ENCODE measurements at regions not wholly inside any gene's neighbourhood (a gene's known extent, or its start where the extent isn't known, plus 50 kb on each side); places are given as distances from the start of the nearest gene placed in this dataset.

- TF ChIP-seq CTCF (IDR thresholded peaks at IDR 0.05; ENCODE audit: insufficient read depth, low read depth, low read length) (no peak), EZH2 (IDR thresholded peaks at IDR 0.05; ENCODE audit: insufficient read depth, low read length) (no peak)
Measured at GRCh38 chr1:43062527-43063095, 103.9 kb upstream of the SLC2A1 start.
